ENCODE measurements at regions not wholly inside any gene's neighbourhood (a gene's known extent, or its start where the extent isn't known, plus 50 kb on each side); places are given as distances from the start of the nearest gene placed in this dataset.

DNA sequence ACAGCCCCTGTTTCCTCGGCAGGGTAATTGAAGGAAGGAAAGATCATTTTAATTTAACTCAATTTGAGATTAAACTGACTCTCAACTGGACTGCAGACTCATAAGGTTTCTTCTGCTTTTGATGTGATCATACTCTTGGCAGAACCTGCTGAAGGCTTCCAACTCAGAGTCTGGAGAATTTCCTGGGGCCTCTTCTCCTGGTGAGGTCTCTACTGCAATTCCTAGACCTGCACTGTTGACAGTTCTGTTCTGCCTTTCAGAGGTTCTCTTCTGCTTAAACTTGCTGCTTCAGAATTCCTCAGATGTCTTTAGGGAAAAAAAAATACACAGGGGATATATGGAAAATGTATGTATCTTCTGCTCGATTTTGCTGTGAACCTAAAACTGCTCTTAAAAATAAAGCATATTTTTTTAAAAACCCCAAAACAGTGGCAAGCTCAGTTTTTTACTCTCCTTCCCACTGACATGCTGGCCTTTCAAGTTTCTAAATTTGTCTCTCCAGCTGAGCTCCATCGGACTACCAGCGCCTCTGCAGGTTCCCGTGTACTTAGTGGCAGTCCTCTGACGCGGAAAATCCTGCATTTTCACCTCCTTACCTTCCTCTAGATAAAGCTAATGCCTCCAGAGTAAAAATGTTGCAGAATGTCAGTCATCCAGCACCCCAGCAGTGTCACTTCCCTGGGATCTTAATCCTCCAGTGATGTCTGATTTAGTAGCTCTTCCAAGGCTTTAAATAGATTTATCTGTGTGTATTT lies 733.5 kb upstream of the SGCG start:
- TF ChIP-seq CTCF (IDR thresholded peaks at IDR 0.05) (no peak), POLR2A (IDR thresholded peaks at IDR 0.05) (no peak)

All from gastroesophageal sphincter (tissue), 3 donors.